Ishikawa (cell line): ENCODE measurements at regions not wholly inside any gene's neighbourhood (a gene's known extent, or its start where the extent isn't known, plus 50 kb on each side); places are given as distances from the start of the nearest gene placed in this dataset.

Experiments
- CEBPB ChIP-seq: IDR thresholded peaks from 2 replicates; pipeline ENCODE4 v1.6.1; 2012
- CREB1 ChIP-seq: IDR thresholded peaks from 2 replicates; pipeline ENCODE4 v1.6.1; 2012; ENCODE audit warnings: low read depth
- EGR1 ChIP-seq: IDR thresholded peaks from 2 replicates; pipeline ENCODE4 v1.6.1; 2012
- EP300 ChIP-seq: IDR thresholded peaks from 2 replicates; pipeline ENCODE4 v1.6.1; 2012; ENCODE audit warnings: borderline replicate concordance
- FOXM1 ChIP-seq: IDR thresholded peaks from 2 replicates; pipeline ENCODE4 v1.6.1; 2012; ENCODE audit warnings: low read depth, borderline replicate concordance
- RAD21 ChIP-seq: IDR thresholded peaks from 2 replicates; pipeline ENCODE4 v1.6.1; 2012; ENCODE audit warnings: low read depth
- TAF1 ChIP-seq: IDR thresholded peaks from 2 replicates; pipeline ENCODE4 v1.6.1; 2012; ENCODE audit warnings: low read depth, mild to moderate bottlenecking
- TCF12 ChIP-seq: IDR thresholded peaks from 2 replicates; pipeline ENCODE4 v1.6.1; 2012; ENCODE audit warnings: low read depth
- TEAD4 ChIP-seq: IDR thresholded peaks from 2 replicates; pipeline ENCODE4 v1.6.1; 2012
- YY1 ChIP-seq: IDR thresholded peaks from 2 replicates; pipeline ENCODE4 v1.6.1; 2012; ENCODE audit warnings: low read depth
- TF ChIP-seq, protein P1 (sequence below): IDR thresholded peaks from 2 replicates; pipeline ENCODE4 v1.6.1; 2012; ENCODE audit warnings: low read depth, mild to moderate bottlenecking

DNA sequence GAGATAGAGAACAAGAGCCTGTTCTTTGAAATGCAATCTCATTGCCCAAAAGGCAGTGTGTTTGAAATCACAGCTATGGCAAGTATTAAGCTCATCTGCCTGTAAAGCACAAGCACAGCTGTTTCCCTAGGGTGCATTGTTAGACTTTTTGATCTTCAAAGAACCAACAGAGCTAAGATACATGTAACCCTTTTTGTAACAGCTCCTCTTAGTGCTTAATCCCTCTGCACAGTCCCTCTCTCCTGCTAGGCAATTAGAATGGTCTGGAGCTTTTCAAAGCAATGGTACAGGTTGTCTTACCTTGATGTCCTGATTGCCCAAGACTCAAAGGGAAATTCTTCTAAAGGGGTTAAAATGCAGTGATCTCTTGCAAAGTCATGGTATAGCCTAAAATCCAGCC lies 249.6 kb upstream of the CHRM2 start:
- TF ChIP-seq, protein P1, sequence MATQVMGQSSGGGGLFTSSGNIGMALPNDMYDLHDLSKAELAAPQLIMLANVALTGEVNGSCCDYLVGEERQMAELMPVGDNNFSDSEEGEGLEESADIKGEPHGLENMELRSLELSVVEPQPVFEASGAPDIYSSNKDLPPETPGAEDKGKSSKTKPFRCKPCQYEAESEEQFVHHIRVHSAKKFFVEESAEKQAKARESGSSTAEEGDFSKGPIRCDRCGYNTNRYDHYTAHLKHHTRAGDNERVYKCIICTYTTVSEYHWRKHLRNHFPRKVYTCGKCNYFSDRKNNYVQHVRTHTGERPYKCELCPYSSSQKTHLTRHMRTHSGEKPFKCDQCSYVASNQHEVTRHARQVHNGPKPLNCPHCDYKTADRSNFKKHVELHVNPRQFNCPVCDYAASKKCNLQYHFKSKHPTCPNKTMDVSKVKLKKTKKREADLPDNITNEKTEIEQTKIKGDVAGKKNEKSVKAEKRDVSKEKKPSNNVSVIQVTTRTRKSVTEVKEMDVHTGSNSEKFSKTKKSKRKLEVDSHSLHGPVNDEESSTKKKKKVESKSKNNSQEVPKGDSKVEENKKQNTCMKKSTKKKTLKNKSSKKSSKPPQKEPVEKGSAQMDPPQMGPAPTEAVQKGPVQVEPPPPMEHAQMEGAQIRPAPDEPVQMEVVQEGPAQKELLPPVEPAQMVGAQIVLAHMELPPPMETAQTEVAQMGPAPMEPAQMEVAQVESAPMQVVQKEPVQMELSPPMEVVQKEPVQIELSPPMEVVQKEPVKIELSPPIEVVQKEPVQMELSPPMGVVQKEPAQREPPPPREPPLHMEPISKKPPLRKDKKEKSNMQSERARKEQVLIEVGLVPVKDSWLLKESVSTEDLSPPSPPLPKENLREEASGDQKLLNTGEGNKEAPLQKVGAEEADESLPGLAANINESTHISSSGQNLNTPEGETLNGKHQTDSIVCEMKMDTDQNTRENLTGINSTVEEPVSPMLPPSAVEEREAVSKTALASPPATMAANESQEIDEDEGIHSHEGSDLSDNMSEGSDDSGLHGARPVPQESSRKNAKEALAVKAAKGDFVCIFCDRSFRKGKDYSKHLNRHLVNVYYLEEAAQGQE, result no peak
- no peak for TF ChIP-seq EP300
- no peak for TF ChIP-seq FOXM1
- no peak for TF ChIP-seq RAD21
- TF ChIP-seq EGR1, result no peak
- no peak for TF ChIP-seq YY1
- no peak for TF ChIP-seq TEAD4
- no peak for TF ChIP-seq CREB1
- no peak for TF ChIP-seq TAF1
- no peak for TF ChIP-seq CEBPB
- TF ChIP-seq TCF12, result no peak
